Endothelial cell of umbilical vein (primary cell): ENCODE measurements at regions not wholly inside any gene's neighbourhood (a gene's known extent, or its start where the extent isn't known, plus 50 kb on each side); places are given as distances from the start of the nearest gene placed in this dataset.

Source experiments
- BruUV-seq: library from RNA; stranded (reverse); fragments of 400-500 nt; replicated peaks from 2 replicates; lab custom pipeline; 2021; lab: Mats Ljungman, UMichigan
- CTCF ChIA-PET: fragments of 300-600, 350-600 bp; sonication (Branson Sonifier 250); formaldehyde crosslinking; loops from one replicate; lab custom pipeline; 2021; ENCODE audit warnings: antibody characterized with exemption, inconsistent platforms; lab: Charles Lee
- POLR2A ChIA-PET: fragments of 300-600, 350-600 bp; sonication (Branson Sonifier 250); formaldehyde crosslinking; loops from one replicate; lab custom pipeline; 2021; ENCODE audit warnings: antibody characterized with exemption, inconsistent platforms; lab: Charles Lee
- DNase-seq: peaks from one replicate; pipeline ENCODE4 v3.0.0-alpha.2; 2011; ENCODE audit warnings: low read depth, low spot score
- FAIRE-seq: peaks from 2 replicates; lab custom pipeline; 2011; peaks lifted over from hg19 to GRCh38; lab: Jason Lieb, UNC
- H2AFZ ChIP-seq: 2 replicates; pipeline ENCODE4 v1.6.0; 2012; ENCODE audit warnings: low read depth, low read length, control low read depth, inconsistent platforms
- H3K27ac ChIP-seq: 2 replicates; pipeline ENCODE4 v1.5.1; 2011; ENCODE audit warnings: low read depth, mild to moderate bottlenecking, control low read depth, low read length, moderate library complexity; ENCODE audit not compliant: insufficient read depth
- H3K27me3 ChIP-seq, 2 experiments: 2 replicates each; pipeline versions ENCODE4 v1.6.0 to v1.6.1; 2011; ENCODE audit warnings: low read length in 2 of 2, mixed read lengths in 1 of 2; ENCODE audit not compliant: control insufficient read depth in 2 of 2, insufficient read depth in 2 of 2
- H3K36me3 ChIP-seq, 2 experiments: 2 replicates in 1 of 2; 3 replicates in 1 of 2; pipeline ENCODE4 v1.5.1; 2011; ENCODE audit warnings: low read length in 2 of 2, mild to moderate bottlenecking in 1 of 2, moderate library complexity in 1 of 2; ENCODE audit not compliant: control insufficient read depth in 2 of 2, insufficient read depth in 2 of 2; ENCODE audit errors: extremely low read depth in 1 of 2
- H3K4me1 ChIP-seq: 3 replicates; pipeline ENCODE4 v1.5.1; 2011; ENCODE audit warnings: mild to moderate bottlenecking, low read length; ENCODE audit not compliant: control insufficient read depth, insufficient read depth; ENCODE audit errors: extremely low read depth
- H3K4me2 ChIP-seq: 2 replicates; pipeline ENCODE4 v1.6.1; 2011; ENCODE audit warnings: low read length, control low read depth, mixed read lengths; ENCODE audit not compliant: insufficient read depth
- H3K4me3 ChIP-seq, 3 experiments: fragments of 200-600 bp in 1 of 3; sonication (generic), shearing (Covaris generic) in 1 of 3; replicated peaks in 1 of 3; 2 replicates each; pipeline ENCODE4 v1.5.1; 2011 to 2016; ENCODE audit warnings: control low read depth in 3 of 3, low read length in 3 of 3, mild to moderate bottlenecking in 2 of 3, inconsistent platforms in 1 of 3, low read depth in 1 of 3, moderate library complexity in 1 of 3; ENCODE audit not compliant: insufficient read depth in 1 of 3
- H3K79me2 ChIP-seq: 2 replicates; pipeline ENCODE4 v1.6.0; 2012; ENCODE audit warnings: low read length, inconsistent platforms; ENCODE audit not compliant: control insufficient read depth, insufficient read depth
- H3K9ac ChIP-seq: replicated peaks from 2 replicates; pipeline ENCODE3; 2011; ENCODE audit warnings: low read length, control low read depth; ENCODE audit not compliant: insufficient read depth; ENCODE audit errors: extremely low read depth
- H3K9me1 ChIP-seq: replicated peaks from 3 replicates; pipeline ENCODE4 v1.6.0; 2011; ENCODE audit warnings: mild to moderate bottlenecking, low read length; ENCODE audit not compliant: control insufficient read depth, insufficient read depth; ENCODE audit errors: extremely low read depth
- H3K9me3 ChIP-seq: replicated peaks from 2 replicates; pipeline ENCODE4 v1.5.1; 2012; ENCODE audit warnings: low read length, inconsistent platforms; ENCODE audit not compliant: control insufficient read depth, insufficient read depth
- H4K20me1 ChIP-seq: replicated peaks from 2 replicates; pipeline ENCODE3; 2011; ENCODE audit warnings: mild to moderate bottlenecking, low read length; ENCODE audit not compliant: control insufficient read depth, insufficient read depth; ENCODE audit errors: extremely low read depth
- EZH2 ChIP-seq: IDR thresholded peaks from 2 replicates; pipeline ENCODE4 v1.6.1; 2012; ENCODE audit warnings: borderline replicate concordance, low read depth, mild to moderate bottlenecking, moderate library complexity, low read length, inconsistent platforms; ENCODE audit not compliant: severe bottlenecking
- FOS ChIP-seq: IDR thresholded peaks from 2 replicates; pipeline ENCODE4 v1.6.1; 2011; ENCODE audit warnings: mild to moderate bottlenecking, low read length, moderate library complexity, borderline replicate concordance; ENCODE audit not compliant: insufficient read depth
- GATA2 ChIP-seq: IDR thresholded peaks from 2 replicates; pipeline ENCODE4 v1.7.0; 2011; ENCODE audit warnings: low read depth, mild to moderate bottlenecking, moderate library complexity, mixed read lengths, low read length; ENCODE audit not compliant: insufficient read length, insufficient read depth
- JUN ChIP-seq: IDR thresholded peaks from 2 replicates; pipeline ENCODE4 v1.6.1; 2011; ENCODE audit warnings: borderline replicate concordance, low read depth; ENCODE audit not compliant: insufficient read length, insufficient read depth
- MYC ChIP-seq: IDR thresholded peaks from one replicate; pipeline ENCODE4 v1.6.1; 2011; ENCODE audit warnings: mild to moderate bottlenecking, low read depth, low read length
- POLR2A ChIP-seq: IDR thresholded peaks from 2 replicates; pipeline ENCODE4 v1.6.1; 2012; ENCODE audit warnings: low read depth, mild to moderate bottlenecking, control low read depth, low read length
- POLR2AphosphoS5 ChIP-seq: IDR thresholded peaks from 2 replicates; pipeline ENCODE4 v1.6.1; 2012; ENCODE audit warnings: low read depth, mild to moderate bottlenecking, control low read depth, low read length, moderate library complexity; ENCODE audit not compliant: insufficient read depth
- dilution Hi-C: fragments of 300-500 bp; cut with MboI; formaldehyde crosslinking; loops from one replicate; pipeline ENCODE4 v1.15.0; 2019; ENCODE audit warnings: low sequenced_read_pairs; ENCODE audit not compliant: extremely low pct_ligation_motif_present
- intact Hi-C: fragments of 100-400 bp; cut with micrococcal nuclease; formaldehyde crosslinking; loops from one replicate; pipeline ENCODE4 v1.10.0; 2022
- TF ChIP-seq, protein P1 (sequence below): IDR thresholded peaks from 2 replicates; pipeline ENCODE4 v1.6.1; 2011; ENCODE audit not compliant: insufficient read depth, insufficient read length
- TF ChIP-seq, protein P2 (sequence below), 2 donors: IDR thresholded peaks; 1 replicate in 1 of 2; 2 replicates in 1 of 2; pipeline ENCODE4 v1.5.1; 2011; ENCODE audit warnings: low read length in 2 of 2, mild to moderate bottlenecking in 2 of 2, moderate library complexity in 2 of 2, control low read depth in 1 of 2, inconsistent platforms in 1 of 2, low read depth in 1 of 2; ENCODE audit not compliant: insufficient read depth in 1 of 2; ENCODE audit errors: extremely low read depth in 1 of 2

- peaks cover 0 to 2% of the 10 kb centered on the region in 2 experiments for H3K27me3 ChIP-seq
- H4K20me1 ChIP-seq = no peaks in the 10 kb centered on the region
- ChIA-PET CTCF (no interaction called here), POLR2A (no interaction called here)
- H3K27ac ChIP-seq = no peak overlapping the region
- BruUV-seq = no TSS peak
- no peaks in the 10 kb centered on the region for H3K36me3 ChIP-seq
- no peaks in the 10 kb centered on the region for H3K79me2 ChIP-seq
- no peaks in the 10 kb centered on the region for H3K4me1 ChIP-seq
- no peak overlapping the region for H3K4me3 ChIP-seq
- DNase-seq = no peak
- H3K9me1 ChIP-seq = no peaks in the 10 kb centered on the region
- intact Hi-C loops = no loop called here
- no peak overlapping the region for H3K4me2 ChIP-seq
- TF ChIP-seq EZH2 = no peak
- TF ChIP-seq POLR2AphosphoS5 = no peak
- no peak for TF ChIP-seq GATA2
- TF ChIP-seq MYC = no peak
- no peak for TF ChIP-seq POLR2A
- no peak for TF ChIP-seq JUN
- TF ChIP-seq, protein P1, sequence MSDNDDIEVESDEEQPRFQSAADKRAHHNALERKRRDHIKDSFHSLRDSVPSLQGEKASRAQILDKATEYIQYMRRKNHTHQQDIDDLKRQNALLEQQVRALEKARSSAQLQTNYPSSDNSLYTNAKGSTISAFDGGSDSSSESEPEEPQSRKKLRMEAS = no peak
- TF ChIP-seq, protein P2, sequence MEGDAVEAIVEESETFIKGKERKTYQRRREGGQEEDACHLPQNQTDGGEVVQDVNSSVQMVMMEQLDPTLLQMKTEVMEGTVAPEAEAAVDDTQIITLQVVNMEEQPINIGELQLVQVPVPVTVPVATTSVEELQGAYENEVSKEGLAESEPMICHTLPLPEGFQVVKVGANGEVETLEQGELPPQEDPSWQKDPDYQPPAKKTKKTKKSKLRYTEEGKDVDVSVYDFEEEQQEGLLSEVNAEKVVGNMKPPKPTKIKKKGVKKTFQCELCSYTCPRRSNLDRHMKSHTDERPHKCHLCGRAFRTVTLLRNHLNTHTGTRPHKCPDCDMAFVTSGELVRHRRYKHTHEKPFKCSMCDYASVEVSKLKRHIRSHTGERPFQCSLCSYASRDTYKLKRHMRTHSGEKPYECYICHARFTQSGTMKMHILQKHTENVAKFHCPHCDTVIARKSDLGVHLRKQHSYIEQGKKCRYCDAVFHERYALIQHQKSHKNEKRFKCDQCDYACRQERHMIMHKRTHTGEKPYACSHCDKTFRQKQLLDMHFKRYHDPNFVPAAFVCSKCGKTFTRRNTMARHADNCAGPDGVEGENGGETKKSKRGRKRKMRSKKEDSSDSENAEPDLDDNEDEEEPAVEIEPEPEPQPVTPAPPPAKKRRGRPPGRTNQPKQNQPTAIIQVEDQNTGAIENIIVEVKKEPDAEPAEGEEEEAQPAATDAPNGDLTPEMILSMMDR (IDR thresholded peaks at IDR 0.05; ENCODE audit: extremely low read depth in 1 of 2, insufficient read depth in 1 of 2, low read depth in 1 of 2, low read length in 2 of 2) = no peak
- no peak for TF ChIP-seq FOS
- no peak for FAIRE-seq
- dilution Hi-C loops = no loop called here
- H2AFZ ChIP-seq = no peak overlapping the region
- no peak overlapping the region for H3K9ac ChIP-seq
- H3K9me3 ChIP-seq = no peaks in the 10 kb centered on the region
Observed at GRCh38 chr18:64311859-64312258, 163.0 kb upstream of the LINC00305 start.
